ENCODE measurements at regions not wholly inside any gene's neighbourhood (a gene's known extent, or its start where the extent isn't known, plus 50 kb on each side); places are given as distances from the start of the nearest gene placed in this dataset.

GRCh38 chr7:130887182-130887956 lies 153.4 kb upstream of the KLF14 start:
- Histone ChIP-seq H3K36me3 (ENCODE audit: insufficient read depth, low read length) (peaks cover 87% of the 10 kb centered on the region), H3K4me1 (ENCODE audit: insufficient read depth, low read length) (peaks cover 13% of the 10 kb centered on the region), H3K27ac (ENCODE audit: low read depth in 1 of 2, low read length in 2 of 2) (no peak overlapping the region), H3K4me3 (ENCODE audit: low read length) (no peak overlapping the region), H3K9me3 (ENCODE audit: control insufficient read depth in 1 of 2, insufficient read depth in 1 of 2, low read length in 2 of 2) (no peaks in the 10 kb centered on the region), H3K27me3 (ENCODE audit: control insufficient read depth in 1 of 2, insufficient read depth in 2 of 2, low read length in 2 of 2) (no peaks in the 10 kb centered on the region)
- ChIA-PET POLR2A (no interaction called here), CTCF (interaction anchor here (1.1 kb wide), 1 partner anchor 9 kb away, joined by 4 read pairs; no protein-coding TSS in a partner anchor)
- peaks cover 20% of the 10 kb centered on the region for H3K4me1 Mint-ChIP-seq (ENCODE audit: low read depth)
- TF ChIP-seq CTCF (IDR thresholded peaks at IDR 0.05): no peak
- H3K9me3 Mint-ChIP-seq: no peaks in the 10 kb centered on the region
- no peak overlapping the region for H3K4me3 Mint-ChIP-seq
- ATAC-seq (ENCODE audit: poor library complexity) (no peak), DNase-seq (no peak)
- peaks cover 87% of the 10 kb centered on the region for H3K36me3 Mint-ChIP-seq (ENCODE audit: low read depth)
- H3K27me3 Mint-ChIP-seq: no peaks in the 10 kb centered on the region
- peak overlapping the region; percentile 51 for H3K27ac Mint-ChIP-seq
- intact Hi-C loops (cut with DNase I, micrococcal nuclease): no loop called here

- peaks cover 81% of the 10 kb centered on the region for H3K36me3 ChIP-seq (ENCODE audit: insufficient read depth, low read length)
- Mint-ChIP-seq H3K27me3 (no peaks in the 10 kb centered on the region), H3K4me3 (no peak overlapping the region), H3K4me1 (ENCODE audit: low read depth) (peaks cover 23% of the 10 kb centered on the region), H3K9me3 (no peaks in the 10 kb centered on the region), H3K27ac (peak overlapping the region; percentile 51), H3K36me3 (ENCODE audit: low read depth) (peaks cover 87% of the 10 kb centered on the region)
- peaks cover 13% of the 10 kb centered on the region for H3K4me1 ChIP-seq (ENCODE audit: insufficient read depth, low read length)
- no peak overlapping the region for H3K4me3 ChIP-seq (ENCODE audit: low read length)
- no peaks in the 10 kb centered on the region for H3K9me3 ChIP-seq (ENCODE audit: control insufficient read depth in 1 of 2, insufficient read depth in 1 of 2, low read length in 2 of 2)
- ATAC-seq (ENCODE audit: poor library complexity) (no peak), DNase-seq (no peak)
- POLR2A ChIA-PET: no interaction called here
- intact Hi-C loops (cut with DNase I, micrococcal nuclease): no loop called here
- TF ChIP-seq CTCF (IDR thresholded peaks at IDR 0.05): no peak
- H3K27me3 ChIP-seq (ENCODE audit: control insufficient read depth in 1 of 2, insufficient read depth in 2 of 2, low read length in 2 of 2): no peaks in the 10 kb centered on the region
- CTCF ChIA-PET: interaction anchor here (0.8 kb wide), 1 partner anchor 9 kb away, joined by 4 read pairs; no protein-coding TSS in a partner anchor
- no peak overlapping the region for H3K27ac ChIP-seq (ENCODE audit: low read depth in 1 of 2, low read length in 2 of 2)
These were observed 154.0 kb upstream of the KLF14 start for GRCh38 chr7:130887957-130888371.

- H3K27ac ChIP-seq (ENCODE audit: low read depth in 1 of 2, low read length in 2 of 2): no peak overlapping the region
- ChIA-PET POLR2A (interaction anchor here (0.6 kb wide), 2 partner anchors 16 to 31 kb away, joined by 3 to 4 read pairs; no protein-coding TSS in a partner anchor), CTCF (interaction anchor here (0.8 to 2.2 kb wide), 2 partner anchors 8 to 13 kb away, joined by 4 to 8 read pairs; no protein-coding TSS in a partner anchor)
- Mint-ChIP-seq H3K4me1 (ENCODE audit: low read depth) (peaks cover 24% of the 10 kb centered on the region), H3K9me3 (no peaks in the 10 kb centered on the region), H3K27ac (peak overlapping the region; percentile 51), H3K27me3 (no peaks in the 10 kb centered on the region), H3K4me3 (no peak overlapping the region), H3K36me3 (ENCODE audit: low read depth) (peaks cover 86% of the 10 kb centered on the region)
- no peaks in the 10 kb centered on the region for H3K27me3 ChIP-seq (ENCODE audit: control insufficient read depth in 1 of 2, insufficient read depth in 2 of 2, low read length in 2 of 2)
- intact Hi-C loops (cut with DNase I, micrococcal nuclease): no loop called here
- peaks cover 80% of the 10 kb centered on the region for H3K36me3 ChIP-seq (ENCODE audit: insufficient read depth, low read length)
- H3K4me3 ChIP-seq (ENCODE audit: low read length): no peak overlapping the region
- H3K9me3 ChIP-seq (ENCODE audit: control insufficient read depth in 1 of 2, insufficient read depth in 1 of 2, low read length in 2 of 2): no peaks in the 10 kb centered on the region
- no peak for ATAC-seq (ENCODE audit: poor library complexity)
- no peak for TF ChIP-seq CTCF (IDR thresholded peaks at IDR 0.05)
- no peak for DNase-seq
- H3K4me1 ChIP-seq (ENCODE audit: insufficient read depth, low read length): peaks cover 17% of the 10 kb centered on the region
These were observed 154.5 kb upstream of the KLF14 start for GRCh38 chr7:130888468-130888867.
